Large intestine (tissue), 3 donors: ENCODE measurements at regions not wholly inside any gene's neighbourhood (a gene's known extent, or its start where the extent isn't known, plus 50 kb on each side); places are given as distances from the start of the nearest gene placed in this dataset.

Source experiments
- DNase-seq, 2 donors: peaks; one replicate each; pipeline versions ENCODE4 v3.0.0 to v3.0.0-alpha.2; 2013
- H3K27ac ChIP-seq: one replicate; pipeline ENCODE4 v1.5.1; 2013; ENCODE audit warnings: low read length
- H3K27me3 ChIP-seq: 2 replicates; pipeline ENCODE4 v1.6.1; 2013; ENCODE audit warnings: low read length; ENCODE audit not compliant: control insufficient read depth, insufficient read depth
- H3K36me3 ChIP-seq: 2 replicates; pipeline ENCODE4 v1.6.1; 2013; ENCODE audit warnings: low read length; ENCODE audit not compliant: control insufficient read depth, insufficient read depth
- H3K4me1 ChIP-seq: one replicate; pipeline ENCODE4 v1.6.1; 2013; ENCODE audit warnings: low read length; ENCODE audit not compliant: control insufficient read depth, insufficient read depth
- H3K4me3 ChIP-seq: one replicate; pipeline ENCODE4 v1.5.1; 2013; ENCODE audit warnings: low read length
- H3K9me3 ChIP-seq: one replicate; pipeline ENCODE4 v1.6.1; 2013; ENCODE audit warnings: mild to moderate bottlenecking, low read depth, low read length, moderate library complexity; ENCODE audit not compliant: control insufficient read depth
- WGBS: methylation state at CpG from one replicate; pipeline ENCODE4 v1.1.5; 2013; ENCODE audit warnings: low lambda C conversion rate; ENCODE audit not compliant: insufficient coverage; 5-methylcytosine and 5-hydroxymethylcytosine counted together

- Histone ChIP-seq H3K27ac (no peak overlapping the region), H3K27me3 (no peaks in the 10 kb centered on the region), H3K9me3 (no peaks in the 10 kb centered on the region), H3K36me3 (no peaks in the 10 kb centered on the region), H3K4me3 (no peak overlapping the region), H3K4me1 (no peaks in the 10 kb centered on the region)
- DNase-seq, result no peak
- 67% methylated on average over 1 of the region's 2 CpGs for WGBS
Observed at GRCh38 chr4:155523358-155523757, 143.3 kb upstream of the GUCY1A1 start.

GRCh38 chr4:155522201-155522600 lies 144.4 kb upstream of the GUCY1A1 start:
- H3K9me3 ChIP-seq, result no peaks in the 10 kb centered on the region
- H3K4me1 ChIP-seq, result no peaks in the 10 kb centered on the region
- H3K36me3 ChIP-seq, result no peaks in the 10 kb centered on the region
- no peak overlapping the region for H3K27ac ChIP-seq
- no peaks in the 10 kb centered on the region for H3K27me3 ChIP-seq
- no peak overlapping the region for H3K4me3 ChIP-seq
- DNase-seq, result no peak
- 50% methylated on average over 1 of the region's 2 CpGs for WGBS

- H3K27me3 ChIP-seq, result no peaks in the 10 kb centered on the region
- no peak overlapping the region for H3K4me3 ChIP-seq
- no peaks in the 10 kb centered on the region for H3K9me3 ChIP-seq
- H3K36me3 ChIP-seq, result no peaks in the 10 kb centered on the region
- no peaks in the 10 kb centered on the region for H3K4me1 ChIP-seq
- WGBS, result no CpG with 5 or more reads among the region's 7 CpGs
- DNase-seq, result no peak
- H3K27ac ChIP-seq, result no peak overlapping the region
Observed at GRCh38 chr4:155521382-155521781, 144.6 kb upstream of the MAP9 start.

- no peak for DNase-seq
- Histone ChIP-seq H3K4me1 (no peaks in the 10 kb centered on the region), H3K27ac (no peak overlapping the region), H3K27me3 (no peaks in the 10 kb centered on the region), H3K9me3 (no peaks in the 10 kb centered on the region), H3K36me3 (no peaks in the 10 kb centered on the region), H3K4me3 (no peak overlapping the region)
- WGBS, result no CpG with 5 or more reads among the region's 3 CpGs
Observed at GRCh38 chr4:155515444-155516075, 138.8 kb upstream of the MAP9 start.

- WGBS, result no CpG with 5 or more reads among the region's 2 CpGs
- Histone ChIP-seq H3K4me3 (no peak overlapping the region), H3K9me3 (no peaks in the 10 kb centered on the region), H3K27ac (no peak overlapping the region), H3K36me3 (no peaks in the 10 kb centered on the region), H3K27me3 (no peaks in the 10 kb centered on the region), H3K4me1 (no peaks in the 10 kb centered on the region)
- DNase-seq, result no peak
Observed at GRCh38 chr4:155514628-155515027, 137.9 kb upstream of the MAP9 start.

- H3K27ac ChIP-seq, result no peak overlapping the region
- 83% methylated on average over 1 of the region's 5 CpGs for WGBS
Observed at GRCh38 chr4:155512817-155513216, 136.1 kb upstream of the MAP9 start.

GRCh38 chr4:155512046-155512445 lies 135.3 kb upstream of the MAP9 start:
- Histone ChIP-seq H3K4me3 (no peak overlapping the region), H3K27ac (no peak overlapping the region), H3K36me3 (no peaks in the 10 kb centered on the region), H3K4me1 (no peaks in the 10 kb centered on the region), H3K27me3 (no peaks in the 10 kb centered on the region), H3K9me3 (no peaks in the 10 kb centered on the region)
- no CpG with 5 or more reads among the region's 1 CpG for WGBS
- DNase-seq, result no peak

More at GRCh38 chr4:155512817-155513216, 136.1 kb upstream of the MAP9 start:
- Histone ChIP-seq H3K4me3 (no peak overlapping the region), H3K27me3 (no peaks in the 10 kb centered on the region), H3K4me1 (no peaks in the 10 kb centered on the region), H3K36me3 (no peaks in the 10 kb centered on the region), H3K9me3 (no peaks in the 10 kb centered on the region)
- DNase-seq, result no peak

GRCh38 chr4:155510771-155511170 lies 134.0 kb upstream of the MAP9 start:
- Histone ChIP-seq H3K27me3 (no peaks in the 10 kb centered on the region), H3K4me3 (no peak overlapping the region), H3K4me1 (no peaks in the 10 kb centered on the region), H3K9me3 (no peaks in the 10 kb centered on the region), H3K36me3 (no peaks in the 10 kb centered on the region), H3K27ac (no peak overlapping the region)
- WGBS, result no CpG with 5 or more reads among the region's 2 CpGs
- DNase-seq, result no peak

GRCh38 chr4:155509555-155509954 lies 132.8 kb upstream of the MAP9 start:
- no peak for DNase-seq
- no peak overlapping the region for H3K27ac ChIP-seq

GRCh38 chr4:155506745-155507144 lies 130.0 kb upstream of the MAP9 start:
- DNase-seq, result no peak
- no CpG with 5 or more reads among the region's 4 CpGs for WGBS
- Histone ChIP-seq H3K27ac (no peak overlapping the region), H3K36me3 (no peaks in the 10 kb centered on the region), H3K9me3 (no peaks in the 10 kb centered on the region), H3K27me3 (no peaks in the 10 kb centered on the region), H3K4me1 (no peaks in the 10 kb centered on the region), H3K4me3 (no peak overlapping the region)

More at GRCh38 chr4:155509555-155509954, 132.8 kb upstream of the MAP9 start:
- H3K4me1 ChIP-seq, result no peaks in the 10 kb centered on the region
- no peaks in the 10 kb centered on the region for H3K36me3 ChIP-seq
- H3K9me3 ChIP-seq, result no peaks in the 10 kb centered on the region
- H3K4me3 ChIP-seq, result no peak overlapping the region
- no peaks in the 10 kb centered on the region for H3K27me3 ChIP-seq

GRCh38 chr4:155505321-155505720 lies 128.6 kb upstream of the MAP9 start:
- H3K4me1 ChIP-seq, result no peaks in the 10 kb centered on the region
- no peaks in the 10 kb centered on the region for H3K36me3 ChIP-seq
- WGBS, result no CpG with 5 or more reads among the region's 3 CpGs
- H3K27ac ChIP-seq, result no peak overlapping the region
- H3K4me3 ChIP-seq, result no peak overlapping the region
- no peaks in the 10 kb centered on the region for H3K27me3 ChIP-seq
- no peak for DNase-seq
- H3K9me3 ChIP-seq, result no peaks in the 10 kb centered on the region
